HG03025 (cell line): ENCODE measurements at regions not wholly inside any gene's neighbourhood (a gene's known extent, or its start where the extent isn't known, plus 50 kb on each side); places are given as distances from the start of the nearest gene placed in this dataset.

Experiments
- ATAC-seq: cut with Tn5 transposase; IDR thresholded peaks from one replicate; pipeline ENCODE4 v1.9.1; 2021; ENCODE audit warnings: mild to moderate bottlenecking, moderate library complexity; ENCODE audit not compliant: unreplicated experiment, low FRiP score

DNA sequence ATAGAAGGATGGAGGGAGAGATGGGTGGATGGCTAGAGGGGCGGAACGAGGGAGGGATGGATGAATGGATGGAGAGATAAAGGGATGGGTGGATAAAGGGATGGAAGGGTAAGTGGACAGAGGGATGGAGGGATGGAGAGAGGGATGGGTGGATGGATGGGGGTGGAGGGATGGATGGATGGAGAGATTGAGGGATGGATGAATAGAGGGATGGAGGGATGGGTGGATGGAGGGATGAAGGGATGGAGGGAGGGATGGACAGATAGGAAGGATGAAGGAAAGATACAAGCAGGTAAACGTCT lies 313.3 kb downstream of the UACA start:
- ATAC-seq: no peak

DNA sequence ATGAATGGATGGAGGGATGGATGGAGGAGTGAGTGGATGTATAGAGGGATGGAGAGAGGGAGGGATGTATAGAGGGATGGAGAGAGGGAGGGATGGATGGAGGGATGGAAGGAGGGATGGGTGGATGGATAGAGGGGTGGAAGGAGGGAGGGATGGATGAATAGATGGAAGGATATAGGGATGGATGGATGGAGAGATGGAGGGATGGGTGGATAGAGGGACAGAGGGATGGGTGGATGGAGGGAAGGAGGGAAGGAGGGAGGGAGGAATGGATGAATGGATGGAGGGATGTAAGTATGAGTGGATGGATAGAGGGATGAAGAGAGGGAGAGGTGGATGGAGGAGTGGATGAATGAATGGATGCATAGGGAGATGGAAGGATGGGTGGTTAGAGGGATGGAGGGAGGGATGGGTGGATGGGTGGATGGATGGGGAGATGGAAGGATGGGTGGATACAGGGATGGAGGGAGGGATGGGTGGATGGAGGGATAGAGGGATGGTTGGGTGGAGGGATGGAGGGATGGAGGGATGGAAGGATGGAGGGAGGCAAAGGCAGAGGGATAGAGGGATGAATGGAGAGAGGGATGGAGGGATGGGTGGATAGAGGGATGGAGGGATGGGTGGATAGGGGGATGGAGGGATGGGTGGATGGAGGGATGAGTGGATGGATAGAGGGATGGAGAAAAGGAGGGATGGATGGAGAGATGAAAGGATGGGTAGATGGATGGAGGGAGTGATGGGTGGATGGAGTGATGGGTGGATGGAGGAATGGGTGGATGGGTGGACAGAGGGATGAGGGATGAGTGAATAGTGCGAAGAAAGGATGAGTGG lies 313.8 kb downstream of the UACA start:
- no peak for ATAC-seq

DNA sequence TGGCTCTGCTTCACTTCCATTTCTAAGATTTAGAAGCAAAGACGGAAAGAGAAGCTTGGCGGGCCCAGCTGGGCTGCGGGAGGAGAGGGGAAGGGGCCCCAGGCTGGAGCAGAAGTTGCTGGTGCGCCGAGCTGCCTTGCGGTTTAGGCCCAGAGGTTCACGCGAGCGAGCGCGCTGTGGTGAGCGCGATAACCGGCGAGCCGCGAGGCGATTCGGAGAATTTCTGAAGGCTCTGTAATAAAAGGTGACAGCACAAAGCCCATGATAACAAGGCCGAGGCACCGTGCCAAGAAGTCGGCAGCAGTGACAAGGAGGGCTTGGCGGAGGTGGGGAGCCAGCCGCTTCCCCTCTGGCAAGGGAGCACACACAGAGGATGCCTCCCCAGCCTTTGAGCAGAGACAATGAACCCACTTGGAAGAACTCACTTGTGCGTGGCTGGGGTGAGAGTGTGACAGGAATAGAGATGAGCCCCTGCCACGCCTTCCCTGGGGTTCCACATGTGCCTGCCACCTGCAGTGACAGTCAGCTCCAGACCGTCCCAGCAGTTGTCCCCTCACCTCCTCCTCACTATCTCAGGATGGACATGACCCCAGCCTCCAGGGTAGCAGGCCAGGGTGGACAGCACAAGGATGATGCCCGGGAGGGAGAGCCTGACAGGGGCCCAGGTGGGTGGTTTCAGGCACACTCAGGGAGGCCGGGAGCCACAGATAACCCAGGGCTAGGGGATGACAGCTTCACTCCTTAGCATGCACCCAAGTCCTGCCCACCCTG lies 315.2 kb downstream of the UACA start:
- no peak for ATAC-seq

DNA sequence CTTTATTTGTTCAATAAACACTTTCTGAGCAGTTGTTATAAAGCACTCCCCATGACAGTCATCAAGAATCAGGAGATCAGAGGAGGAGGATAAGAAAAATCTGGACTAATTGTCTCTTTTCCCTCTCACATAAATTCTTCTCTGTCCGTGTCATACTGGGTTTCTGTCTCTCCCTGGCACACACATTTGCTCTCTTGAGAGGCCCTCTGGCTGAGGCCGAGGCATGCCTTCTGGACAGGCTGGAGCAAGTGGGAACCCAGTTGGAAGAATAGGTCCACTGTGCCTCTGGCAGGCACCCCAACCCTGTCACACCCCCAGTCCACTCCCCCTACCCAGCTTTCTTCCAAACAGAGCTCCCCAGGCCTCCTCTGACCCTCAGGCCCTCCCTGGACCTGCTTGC lies 315.8 kb downstream of the UACA start:
- no peak for ATAC-seq

DNA sequence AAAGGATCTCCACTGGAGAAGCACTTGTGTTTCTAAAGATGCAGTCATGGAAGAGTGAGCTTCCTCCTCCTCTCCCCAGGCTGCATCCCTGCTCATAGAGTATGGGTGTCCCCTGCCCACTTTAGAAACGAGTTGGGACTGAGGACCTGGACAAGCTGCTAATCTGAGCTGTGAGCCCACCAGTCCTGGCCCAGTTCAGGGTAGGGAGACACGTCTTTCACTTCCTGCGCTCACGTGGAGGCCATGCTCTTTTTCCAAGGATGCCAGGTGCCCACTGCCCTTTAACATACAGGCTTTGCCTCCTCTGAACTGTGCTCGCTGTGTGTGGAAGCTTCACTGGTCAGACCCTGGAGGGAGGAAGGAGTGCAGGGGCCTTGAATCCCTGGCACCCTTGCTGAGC lies 316.3 kb downstream of the UACA start:
- ATAC-seq: no peak

DNA sequence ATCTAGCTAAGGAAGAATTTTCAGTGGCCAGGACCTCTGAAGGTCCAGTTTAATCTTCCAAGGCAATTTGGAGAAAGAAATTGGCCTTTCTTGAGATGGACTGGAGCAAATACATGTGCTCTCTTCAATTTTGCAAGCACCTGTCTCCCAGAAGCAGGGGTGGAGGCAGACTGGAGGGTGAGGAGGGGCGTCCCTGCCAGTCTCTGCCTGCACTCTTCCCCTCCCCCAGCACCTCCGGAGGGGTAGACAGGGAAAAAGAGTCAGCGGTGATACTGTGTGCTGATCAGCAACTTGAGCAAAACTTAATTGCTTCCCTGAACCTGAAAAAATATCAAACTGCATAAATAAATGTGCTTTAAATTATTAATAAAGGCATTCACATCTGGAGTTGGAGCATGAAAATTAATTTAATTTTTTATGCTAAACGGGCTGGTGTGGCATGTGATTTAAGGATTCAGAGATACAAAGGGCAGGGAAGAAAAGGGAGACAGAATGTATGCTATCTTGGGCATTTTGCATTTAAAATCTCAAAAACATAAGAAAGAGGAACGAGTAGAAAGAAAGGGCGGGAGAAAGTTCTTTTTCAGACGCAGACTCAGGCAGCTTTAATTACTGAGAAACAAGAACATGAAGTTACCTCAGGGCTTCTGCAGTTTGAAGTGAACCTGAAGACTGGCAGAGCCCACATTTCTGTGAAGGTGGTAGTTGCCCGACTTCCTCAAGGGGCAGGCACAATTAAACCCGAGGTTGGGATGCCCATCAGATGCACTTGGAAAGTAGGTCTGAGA lies 319.7 kb downstream of the UACA start:
- ATAC-seq: no peak

DNA sequence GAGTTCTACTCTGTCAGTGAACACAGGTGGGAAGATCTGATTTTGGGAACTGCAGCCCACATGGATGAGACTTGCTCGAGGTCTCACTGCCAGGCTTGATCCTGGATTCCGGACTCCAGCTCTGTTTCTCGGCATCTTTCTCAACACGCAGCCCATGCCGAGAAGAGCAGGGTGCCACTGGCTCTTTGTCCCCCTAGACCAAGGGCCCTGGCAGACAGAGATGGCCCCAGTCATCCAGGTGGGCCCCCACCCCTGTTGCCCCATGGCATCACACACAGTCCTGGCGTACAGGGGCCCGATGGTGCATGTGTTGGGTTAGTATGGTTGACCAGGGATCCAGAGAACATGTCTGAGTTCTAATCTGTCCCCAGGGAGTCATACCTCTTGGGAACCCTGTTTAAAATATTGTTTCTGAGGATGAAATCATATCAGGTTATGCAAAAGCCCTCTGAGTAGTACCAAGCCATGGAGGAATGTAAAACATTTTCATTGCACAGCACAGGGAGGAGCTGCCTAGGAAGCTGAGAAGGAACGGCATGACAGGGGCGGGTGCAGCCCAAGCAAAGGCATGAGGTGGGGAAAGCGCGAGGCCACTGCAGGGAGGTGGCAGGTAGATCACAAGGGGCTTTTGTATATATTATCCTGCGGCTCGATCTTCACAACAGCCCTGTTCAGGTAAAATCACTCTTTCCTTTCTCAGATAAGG lies 320.6 kb downstream of the UACA start:
- no peak for ATAC-seq

DNA sequence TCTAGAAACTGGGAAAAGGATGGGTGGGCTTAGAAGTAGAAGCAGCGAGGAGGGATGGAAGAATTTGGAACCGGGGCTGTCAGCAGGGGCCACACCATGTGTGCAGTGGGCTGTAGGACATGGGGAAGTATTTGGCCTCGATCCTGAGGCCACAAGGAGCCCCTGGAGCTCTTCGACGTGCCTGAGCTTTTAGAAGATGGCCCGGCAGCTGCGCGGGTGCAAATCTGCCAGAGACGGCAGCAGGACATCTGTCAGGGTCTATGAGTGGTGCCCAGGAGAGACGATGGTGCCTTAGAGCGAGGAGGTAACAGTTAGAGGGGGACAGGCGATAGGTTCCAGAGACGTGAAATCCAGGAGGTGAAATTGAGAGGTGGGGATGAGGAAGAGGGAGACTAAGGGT lies 321.1 kb downstream of the UACA start:
- no peak for ATAC-seq

DNA sequence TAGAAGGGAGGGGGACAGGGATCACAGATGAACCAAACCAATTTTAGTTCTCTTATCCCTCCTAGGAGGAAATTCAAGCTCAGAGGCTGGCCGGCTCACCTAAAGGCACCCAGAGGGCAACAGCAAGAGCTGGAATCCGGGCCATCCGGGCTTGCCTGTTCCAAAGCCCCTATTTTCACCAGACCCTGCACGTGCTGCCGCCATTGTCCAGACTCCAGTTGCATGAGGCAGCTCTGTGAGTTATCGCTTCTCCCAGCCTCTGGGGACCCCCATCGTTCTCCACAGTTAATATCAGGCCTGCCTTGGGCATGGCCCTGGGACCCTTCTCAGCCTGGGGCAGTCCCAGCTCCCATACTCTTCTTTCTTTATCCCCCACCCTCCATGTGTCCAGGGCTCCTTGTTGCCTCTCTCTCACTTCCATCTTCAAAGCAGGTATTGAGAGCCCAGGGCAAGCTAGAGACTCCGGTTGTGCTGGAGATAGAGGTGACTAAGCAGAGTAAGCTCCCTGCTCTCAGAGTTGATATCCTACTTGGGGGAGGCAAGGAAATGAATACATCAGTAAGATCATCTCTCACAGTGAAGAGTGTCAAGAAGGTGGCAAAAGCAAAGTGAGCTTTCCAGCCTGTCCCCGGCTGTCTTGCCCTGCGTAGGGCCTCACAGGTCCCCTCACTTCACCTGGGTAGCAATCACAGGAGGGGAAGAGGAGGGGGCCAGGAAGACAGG lies 322.8 kb downstream of the UACA start:
- ATAC-seq: no peak

DNA sequence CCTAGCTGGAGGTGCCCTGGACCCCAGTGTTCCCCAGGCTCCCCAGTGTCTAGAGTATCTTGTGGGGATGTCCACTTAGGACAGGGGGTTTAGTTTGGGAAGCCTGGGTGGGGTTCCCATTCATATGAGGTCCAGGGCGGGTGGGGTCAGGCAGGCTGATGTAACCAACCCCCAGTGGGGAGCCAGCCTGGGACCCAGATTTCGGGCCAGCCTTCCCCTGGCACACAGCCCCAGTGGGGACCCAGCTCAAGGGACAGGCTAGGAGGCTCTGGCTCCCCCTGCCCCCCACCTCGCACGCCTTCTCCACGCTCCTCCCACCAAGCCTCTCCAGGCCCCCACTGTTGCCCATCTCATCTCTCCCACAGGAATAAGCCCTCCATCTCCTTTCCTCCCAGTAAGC lies 323.5 kb downstream of the UACA start:
- no peak for ATAC-seq

DNA sequence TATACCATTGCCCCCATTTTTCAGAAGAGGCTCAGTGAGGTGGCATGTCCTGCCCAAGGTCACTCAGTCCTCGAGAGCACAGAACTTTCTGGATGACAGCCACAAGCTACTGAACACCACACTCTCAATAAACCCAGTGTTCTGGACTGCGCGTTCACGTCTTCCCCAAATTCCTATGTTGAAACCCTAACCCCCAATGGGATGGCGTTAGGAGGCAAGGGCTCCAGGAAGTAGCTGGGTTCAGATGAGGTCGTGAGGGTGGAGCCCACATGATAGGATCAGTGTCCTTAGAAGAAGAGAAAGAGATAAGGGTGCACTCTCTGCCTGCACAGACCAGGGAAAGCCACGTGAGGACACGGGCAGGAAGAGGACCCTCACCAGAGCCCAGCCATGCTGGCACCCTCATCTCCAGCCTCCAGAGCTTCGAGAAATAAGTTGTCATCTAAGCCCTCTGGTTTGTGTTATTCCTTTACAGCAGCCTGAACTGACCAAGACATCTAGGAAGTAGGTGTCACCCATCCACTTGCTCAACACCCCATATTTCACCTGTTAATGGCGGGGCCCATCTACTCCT lies 324.0 kb downstream of the UACA start:
- no peak for ATAC-seq

DNA sequence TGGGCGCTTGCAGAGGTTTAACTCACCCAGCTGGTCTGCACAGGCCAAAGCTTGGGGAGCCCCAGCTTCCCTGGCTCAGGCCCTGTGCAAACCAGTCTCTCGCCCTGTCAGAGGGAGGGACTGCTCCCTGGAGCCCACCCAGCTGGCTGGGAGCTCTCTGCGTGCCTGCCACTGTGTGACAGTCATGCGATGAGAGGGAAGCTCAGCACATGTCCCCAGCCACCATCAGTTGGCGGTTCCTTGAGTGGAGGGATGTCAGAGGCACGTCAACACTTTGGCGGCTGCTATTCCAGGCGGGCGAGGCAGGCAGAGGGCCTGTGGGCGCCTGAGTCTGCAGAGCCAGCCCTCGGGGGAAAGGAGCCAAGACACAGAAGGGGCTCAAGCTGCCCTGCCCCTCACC lies 324.6 kb downstream of the UACA start:
- no peak for ATAC-seq

DNA sequence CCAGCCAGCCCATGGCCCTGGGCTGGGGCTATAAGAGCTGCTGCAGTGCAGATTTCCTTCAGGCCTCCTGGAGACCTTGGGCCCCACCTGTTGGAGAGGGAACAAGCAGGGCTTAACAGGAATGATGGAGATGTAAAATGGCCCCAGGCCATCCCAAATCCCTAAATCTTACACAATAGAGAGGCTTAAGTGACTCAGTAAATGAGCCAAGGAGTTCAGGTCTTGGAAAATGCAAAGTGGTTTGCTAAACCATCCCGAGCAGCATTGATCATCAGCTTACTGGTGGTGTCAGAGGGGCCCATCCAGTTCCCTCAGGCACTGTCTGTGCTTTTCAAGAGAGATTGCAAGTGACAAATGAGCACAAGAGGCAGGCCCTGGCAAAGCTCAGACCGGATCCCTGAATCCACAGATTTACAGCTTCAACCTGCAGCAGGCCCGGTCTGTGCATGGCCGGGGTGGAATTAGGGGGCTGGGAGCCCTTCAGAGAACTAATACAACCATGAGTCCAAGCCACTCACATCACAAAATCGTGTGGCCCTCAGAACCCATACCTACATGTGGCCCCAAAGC lies 325.4 kb downstream of the UACA start:
- no peak for ATAC-seq

DNA sequence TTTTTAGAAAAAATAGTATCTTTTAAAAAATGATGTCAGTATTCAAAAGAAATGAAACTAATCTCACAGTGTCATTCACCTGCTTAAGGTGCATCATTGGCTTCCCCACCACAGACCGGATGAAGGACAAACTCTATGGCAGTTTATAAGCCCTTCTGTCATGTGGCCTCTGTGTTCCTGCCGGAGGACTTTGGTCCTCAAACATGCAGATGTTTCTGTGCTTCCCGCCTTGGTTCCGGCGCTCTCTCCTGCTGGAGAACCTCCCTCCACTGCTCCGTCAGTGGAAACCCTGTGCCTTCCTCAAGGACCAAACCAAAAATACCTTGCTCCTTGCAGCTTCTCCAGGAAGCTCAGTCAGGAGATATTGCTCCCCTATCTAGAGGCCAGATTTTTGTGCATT lies 326.3 kb downstream of the UACA start:
- no peak for ATAC-seq

DNA sequence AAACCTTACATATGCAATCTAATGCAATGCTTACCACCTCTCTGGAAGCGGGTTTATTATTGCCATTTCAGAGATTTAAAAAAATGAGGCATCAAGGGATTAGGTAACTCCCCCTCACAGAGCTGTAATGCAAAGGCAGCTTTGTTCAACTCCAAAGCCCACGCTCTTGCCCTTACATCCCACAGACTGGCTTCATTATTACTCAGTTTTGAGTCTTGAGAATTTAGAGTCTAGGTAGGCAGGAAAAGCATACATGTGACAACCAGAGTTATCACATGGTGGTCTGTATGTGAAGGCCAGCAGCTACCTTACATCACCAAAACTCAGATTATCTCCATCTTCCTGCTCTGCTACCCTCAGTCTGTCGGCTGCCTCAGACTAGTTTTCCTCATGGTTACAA lies 326.9 kb downstream of the UACA start:
- ATAC-seq: no peak

DNA sequence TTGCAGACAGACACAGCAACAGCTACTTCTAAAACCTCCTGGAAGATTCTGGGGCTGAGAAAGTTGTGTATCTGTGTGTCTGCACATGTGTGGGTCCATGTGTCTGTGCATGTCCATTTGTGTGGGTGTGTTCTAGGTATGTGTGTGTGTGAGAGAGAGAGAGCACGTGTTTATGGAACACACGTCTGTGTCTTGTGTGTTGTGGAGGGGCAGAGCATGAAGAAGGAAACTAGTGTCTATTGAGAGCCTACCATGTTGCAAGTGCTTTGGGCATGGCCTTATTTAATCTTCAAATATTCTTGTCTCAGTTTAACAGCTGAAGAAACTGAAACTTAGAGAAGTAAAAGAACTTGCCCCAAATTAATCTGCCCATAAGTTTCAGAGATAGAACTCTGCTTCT lies 327.5 kb downstream of the UACA start:
- no peak for ATAC-seq

DNA sequence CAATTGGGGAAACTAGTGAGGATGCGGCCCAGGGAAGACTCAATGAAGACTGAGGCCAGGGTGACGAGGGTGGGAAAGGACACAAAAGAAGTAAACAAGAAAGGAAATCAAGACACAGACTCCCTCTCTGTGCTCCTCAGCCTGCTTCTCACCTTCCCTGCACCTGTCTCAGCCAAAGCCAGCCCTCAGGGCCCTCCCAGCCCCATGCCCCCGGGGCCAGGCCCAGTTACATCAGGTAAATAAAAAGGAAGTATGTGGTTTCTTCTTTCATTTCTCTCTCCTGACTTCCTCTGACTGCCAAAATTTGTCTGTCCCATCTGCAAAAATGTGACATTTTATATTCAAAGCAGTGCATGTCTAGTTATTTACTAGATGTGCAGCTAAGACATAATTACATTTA lies 328.0 kb downstream of the UACA start:
- ATAC-seq: no peak

DNA sequence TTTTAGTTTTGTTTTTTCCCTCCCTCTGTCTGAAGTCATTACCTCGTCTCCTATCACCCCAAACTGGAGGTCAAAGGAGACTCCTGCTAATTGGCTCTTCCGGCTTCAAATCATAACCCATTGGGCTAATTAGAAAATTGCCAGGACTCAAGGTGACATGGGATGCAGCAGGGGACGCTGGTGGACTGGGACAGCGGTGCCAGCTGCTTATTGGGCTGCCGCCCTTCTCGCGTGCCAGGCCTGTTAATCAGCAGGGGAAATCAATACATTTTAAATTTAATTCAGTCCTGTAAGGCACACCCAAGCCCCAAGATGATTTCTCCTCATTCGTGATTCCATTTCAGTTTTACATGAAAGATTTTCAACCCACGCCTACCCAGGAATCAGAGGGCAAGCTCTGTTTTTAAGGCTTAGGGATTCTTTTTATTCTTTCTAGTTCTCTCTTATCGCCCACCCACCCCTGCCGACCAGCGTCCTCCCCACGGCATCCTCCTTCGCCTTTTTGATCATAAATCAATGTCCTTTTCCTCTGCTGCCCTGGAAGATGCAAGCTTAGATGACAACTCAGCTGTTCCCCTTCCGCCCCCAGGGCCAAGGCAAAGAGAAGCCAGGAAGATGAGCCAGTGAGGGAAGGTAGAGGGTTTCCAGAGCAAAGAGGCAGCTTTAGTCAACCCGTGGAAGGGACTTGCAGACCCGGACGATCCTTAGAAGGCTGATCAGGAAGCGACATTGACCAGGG lies 329.6 kb downstream of the UACA start:
- no peak for ATAC-seq

DNA sequence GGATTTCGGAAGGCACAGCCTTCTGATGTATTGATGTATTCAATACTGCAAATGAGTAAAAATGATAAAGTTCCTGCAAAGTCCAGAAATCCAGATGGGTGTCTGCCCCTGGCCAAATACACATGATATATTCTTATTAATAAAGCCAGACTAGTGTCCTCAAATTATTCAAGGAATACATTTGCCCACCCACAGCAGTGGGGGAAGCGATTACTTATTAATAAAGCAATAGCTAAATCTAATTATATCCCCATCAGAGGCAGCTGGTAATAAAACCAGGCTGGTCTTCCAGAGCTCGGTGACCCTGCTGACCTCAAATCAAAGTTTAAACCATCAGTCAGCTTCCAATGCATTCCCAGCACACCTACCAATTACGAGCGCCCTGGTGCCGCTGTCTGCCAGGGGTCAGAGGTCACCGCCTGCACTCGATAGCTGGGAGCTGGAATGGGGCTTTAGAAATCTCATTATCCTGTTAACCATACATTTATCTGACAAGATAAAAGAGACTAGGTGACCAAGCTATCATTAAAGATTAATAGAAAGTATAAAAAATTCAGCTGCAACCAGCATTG lies 330.3 kb downstream of the UACA start:
- ATAC-seq: no peak
